Neutrophil (primary cell): ENCODE measurements at regions not wholly inside any gene's neighbourhood (a gene's known extent, or its start where the extent isn't known, plus 50 kb on each side); places are given as distances from the start of the nearest gene placed in this dataset.

Experiments
- H3K27ac ChIP-seq: fragments of 200-600 bp; sonication (generic); 2 replicates; pipeline ENCODE4 v1.5.1; 2016; ENCODE audit warnings: mild to moderate bottlenecking, moderate library complexity
- H3K27me3 ChIP-seq: fragments of 200-600 bp; sonication (generic); 2 replicates; pipeline ENCODE4 v1.6.0; 2016; ENCODE audit warnings: mild to moderate bottlenecking
- H3K36me3 ChIP-seq: fragments of 200-600 bp; sonication (generic); 2 replicates; pipeline ENCODE4 v1.5.1; 2017
- H3K4me1 ChIP-seq, 2 experiments: fragments of 200-600 bp in 1 of 2; sonication (generic) in 1 of 2; 1 replicate in 1 of 2; 2 replicates in 1 of 2; pipeline versions ENCODE4 v1.5.1 to v1.6.1; 2013 to 2016; ENCODE audit warnings: low read depth in 1 of 2, low read length in 1 of 2, mild to moderate bottlenecking in 1 of 2, moderate library complexity in 1 of 2; ENCODE audit not compliant: control insufficient read depth in 1 of 2, insufficient read depth in 1 of 2
- H3K4me3 ChIP-seq, 2 experiments: fragments of 200-600 bp in 1 of 2; sonication (generic) in 1 of 2; 1 replicate in 1 of 2; 2 replicates in 1 of 2; pipeline ENCODE4 v1.5.1; 2013 to 2016; ENCODE audit warnings: low read depth in 1 of 2, low read length in 1 of 2, mild to moderate bottlenecking in 1 of 2, moderate library complexity in 1 of 2
- H3K9me3 ChIP-seq: fragments of 200-600 bp; sonication (generic); 2 replicates; pipeline ENCODE4 v1.5.1; 2016
- TF ChIP-seq, protein P1 (sequence below): fragments of 200-600 bp; sonication (generic); IDR thresholded peaks from 2 replicates; pipeline ENCODE4 v1.5.1; 2016; ENCODE audit warnings: antibody characterized with exemption

DNA sequence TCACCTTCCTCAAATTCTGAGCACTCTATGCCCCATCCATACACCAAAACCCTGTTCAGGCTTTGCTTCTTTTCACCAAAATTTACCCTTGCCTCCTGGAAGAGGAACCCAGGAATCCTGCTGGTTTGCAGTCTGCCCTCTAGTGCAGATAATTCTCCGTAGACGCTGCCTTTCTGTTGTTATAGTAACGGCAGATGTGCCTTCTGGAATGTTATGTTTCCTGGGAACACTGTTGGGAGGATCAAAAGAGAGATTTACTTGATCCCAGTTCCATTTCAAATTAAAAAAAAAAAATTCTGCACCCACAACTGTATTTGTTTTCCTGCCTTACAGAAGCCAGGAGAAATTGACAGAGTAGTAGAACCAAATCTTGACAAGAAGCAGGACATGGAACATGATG lies 104.2 kb upstream of the RMST start:
- no peak overlapping the region for H3K4me3 ChIP-seq
- H3K27ac ChIP-seq = no peak overlapping the region
- no peaks in the 10 kb centered on the region for H3K9me3 ChIP-seq
- H3K27me3 ChIP-seq = no peaks in the 10 kb centered on the region
- H3K4me1 ChIP-seq = no peaks in the 10 kb centered on the region
- H3K36me3 ChIP-seq = no peaks in the 10 kb centered on the region
- TF ChIP-seq, protein P1, sequence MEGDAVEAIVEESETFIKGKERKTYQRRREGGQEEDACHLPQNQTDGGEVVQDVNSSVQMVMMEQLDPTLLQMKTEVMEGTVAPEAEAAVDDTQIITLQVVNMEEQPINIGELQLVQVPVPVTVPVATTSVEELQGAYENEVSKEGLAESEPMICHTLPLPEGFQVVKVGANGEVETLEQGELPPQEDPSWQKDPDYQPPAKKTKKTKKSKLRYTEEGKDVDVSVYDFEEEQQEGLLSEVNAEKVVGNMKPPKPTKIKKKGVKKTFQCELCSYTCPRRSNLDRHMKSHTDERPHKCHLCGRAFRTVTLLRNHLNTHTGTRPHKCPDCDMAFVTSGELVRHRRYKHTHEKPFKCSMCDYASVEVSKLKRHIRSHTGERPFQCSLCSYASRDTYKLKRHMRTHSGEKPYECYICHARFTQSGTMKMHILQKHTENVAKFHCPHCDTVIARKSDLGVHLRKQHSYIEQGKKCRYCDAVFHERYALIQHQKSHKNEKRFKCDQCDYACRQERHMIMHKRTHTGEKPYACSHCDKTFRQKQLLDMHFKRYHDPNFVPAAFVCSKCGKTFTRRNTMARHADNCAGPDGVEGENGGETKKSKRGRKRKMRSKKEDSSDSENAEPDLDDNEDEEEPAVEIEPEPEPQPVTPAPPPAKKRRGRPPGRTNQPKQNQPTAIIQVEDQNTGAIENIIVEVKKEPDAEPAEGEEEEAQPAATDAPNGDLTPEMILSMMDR = no peak

DNA sequence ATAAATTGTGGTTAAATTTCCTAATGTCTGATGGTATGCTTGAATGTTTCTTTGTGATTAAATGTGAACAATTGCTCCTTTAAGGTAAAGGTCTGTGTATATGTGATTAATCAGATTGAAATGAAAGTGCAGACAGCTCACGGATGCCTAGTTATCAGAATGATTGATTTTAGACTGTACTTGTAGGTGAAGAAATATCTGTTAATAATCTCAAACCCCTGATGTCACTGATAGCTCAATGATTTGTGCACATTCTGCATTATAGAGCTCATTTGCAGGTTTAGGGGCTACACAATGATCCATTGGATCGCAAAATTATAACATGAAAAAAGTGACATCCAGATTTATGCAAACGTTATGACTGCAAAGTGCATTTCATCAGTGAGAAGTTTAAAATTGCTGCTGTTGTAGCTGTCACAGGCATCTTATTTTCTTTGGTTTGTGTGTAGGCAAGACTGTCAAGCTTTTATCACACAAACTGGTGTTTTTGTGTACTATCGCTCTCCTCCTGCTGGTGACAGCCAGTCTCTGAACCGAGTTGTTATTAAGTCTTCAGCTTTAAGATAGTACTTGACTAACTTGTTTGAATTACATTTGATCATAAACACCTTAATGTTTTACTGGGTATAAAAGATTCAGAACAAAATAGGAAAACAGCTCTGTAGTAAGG lies 103.4 kb upstream of the RMST start:
- Histone ChIP-seq H3K36me3 (no peaks in the 10 kb centered on the region), H3K9me3 (no peaks in the 10 kb centered on the region), H3K27me3 (no peaks in the 10 kb centered on the region), H3K4me1 (no peaks in the 10 kb centered on the region), H3K27ac (no peak overlapping the region), H3K4me3 (no peak overlapping the region)
- TF ChIP-seq, protein P1 = no peak

DNA sequence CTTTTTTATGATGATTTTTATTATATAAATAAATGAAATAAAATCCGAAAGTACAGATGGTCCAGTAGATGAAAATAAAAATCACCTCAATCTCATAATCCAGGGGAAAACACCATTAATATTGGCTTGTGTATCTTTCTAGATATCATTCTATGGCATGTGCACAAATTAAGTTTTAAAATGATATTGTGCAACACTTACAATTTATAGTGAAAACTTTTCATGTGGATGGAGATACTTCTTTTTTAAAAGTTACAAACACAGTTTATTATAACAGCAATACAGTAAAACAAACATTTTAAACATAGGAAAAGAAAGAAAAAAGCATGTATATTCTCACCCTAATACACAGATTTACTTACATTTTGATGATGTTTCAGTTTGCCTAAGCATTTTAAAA lies 98.9 kb upstream of the RMST start:
- H3K27ac ChIP-seq = no peak overlapping the region
- H3K27me3 ChIP-seq = no peaks in the 10 kb centered on the region
- no peak overlapping the region for H3K4me3 ChIP-seq
- no peaks in the 10 kb centered on the region for H3K4me1 ChIP-seq
- H3K9me3 ChIP-seq = no peaks in the 10 kb centered on the region
- no peaks in the 10 kb centered on the region for H3K36me3 ChIP-seq
- TF ChIP-seq, protein P1 = no peak

DNA sequence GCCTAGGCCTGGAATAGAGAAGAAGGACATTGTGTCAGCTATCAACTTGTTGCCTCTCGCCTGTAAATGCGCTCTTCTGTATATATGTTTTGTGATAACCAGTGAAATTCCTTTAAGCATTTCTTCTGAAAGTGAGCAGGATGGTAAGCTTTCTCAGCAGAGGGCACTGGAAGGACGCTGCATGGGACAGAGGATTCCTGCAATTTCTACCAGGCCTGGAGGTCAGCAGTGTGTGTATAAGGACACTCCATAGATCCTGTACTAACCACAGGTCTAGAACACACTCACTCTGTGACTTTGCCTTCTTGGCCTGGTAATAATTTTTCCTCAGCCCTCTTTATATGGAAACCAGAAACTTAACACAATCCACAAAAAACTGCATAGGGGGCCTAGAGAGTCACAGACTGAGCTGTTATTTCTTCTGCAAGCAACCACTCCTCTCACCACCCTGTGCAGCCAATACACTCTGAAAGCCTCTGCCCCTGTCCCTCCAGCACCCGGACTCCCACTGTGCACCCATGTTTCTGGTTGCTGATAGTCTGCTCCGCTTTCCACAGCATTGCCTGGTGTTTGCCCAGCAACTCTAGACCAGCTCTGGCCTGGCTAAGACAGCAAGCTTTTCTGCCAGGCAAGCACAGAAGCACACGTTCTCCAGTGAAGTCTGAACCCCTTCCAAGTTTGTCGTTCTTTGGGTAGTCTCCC lies 94.0 kb upstream of the RMST start:
- H3K36me3 ChIP-seq = no peaks in the 10 kb centered on the region
- no peaks in the 10 kb centered on the region for H3K4me1 ChIP-seq
- no peaks in the 10 kb centered on the region for H3K9me3 ChIP-seq
- TF ChIP-seq, protein P1 = no peak
- no peaks in the 10 kb centered on the region for H3K27me3 ChIP-seq
- no peak overlapping the region for H3K27ac ChIP-seq
- H3K4me3 ChIP-seq = no peak overlapping the region

DNA sequence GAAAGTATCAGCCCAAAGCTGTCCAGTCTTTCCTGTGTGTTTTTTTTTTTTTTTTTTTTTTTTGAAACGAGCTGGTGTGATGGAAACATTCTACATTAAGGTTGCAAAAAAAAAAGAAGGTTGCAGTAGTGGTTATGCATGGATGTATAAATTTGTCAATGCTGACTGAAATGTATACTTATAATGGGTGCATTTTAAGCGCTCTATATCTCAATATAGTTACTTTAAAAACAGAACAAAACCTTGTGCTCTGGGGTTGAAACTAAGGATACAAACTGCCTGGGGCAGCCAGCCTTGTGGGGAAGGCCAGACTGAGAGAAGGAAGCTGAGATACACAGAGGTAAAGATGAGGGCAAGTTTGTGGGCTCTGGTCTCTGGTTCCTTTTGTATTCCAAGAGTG lies 87.3 kb upstream of the RMST start:
- TF ChIP-seq, protein P1 = no peak
- no peaks in the 10 kb centered on the region for H3K27me3 ChIP-seq
- no peaks in the 10 kb centered on the region for H3K9me3 ChIP-seq
- no peaks in the 10 kb centered on the region for H3K36me3 ChIP-seq
- no peak overlapping the region for H3K4me3 ChIP-seq
- H3K4me1 ChIP-seq = no peaks in the 10 kb centered on the region
- no peak overlapping the region for H3K27ac ChIP-seq
